ENCODE measurements at regions not wholly inside any gene's neighbourhood (a gene's known extent, or its start where the extent isn't known, plus 50 kb on each side); places are given as distances from the start of the nearest gene placed in this dataset.

- DNase-seq (ENCODE audit: low read depth), result no peak
These were observed 492.1 kb downstream of the LMO4 start for GRCh38 chr1:87820668-87821334.

GRCh38 chr1:87821335-87821697 lies 492.6 kb downstream of the LMO4 start:
- DNase-seq (ENCODE audit: low read depth), result no peak

GRCh38 chr1:87826681-87827251 lies 498.1 kb downstream of the LMO4 start:
- peak; percentile 80 for DNase-seq (ENCODE audit: low read depth)

- DNase-seq (ENCODE audit: low read depth), result no peak
These were observed 500.7 kb downstream of the LMO4 start for GRCh38 chr1:87829360-87829759.

GRCh38 chr1:87830432-87830978 lies 501.8 kb downstream of the LMO4 start:
- DNase-seq (ENCODE audit: low read depth), result no peak

- DNase-seq (ENCODE audit: low read depth), result no peak
These were observed 504.5 kb downstream of the LMO4 start for GRCh38 chr1:87833166-87833565.

- no peak for DNase-seq (ENCODE audit: low read depth)
These were observed 505.5 kb downstream of the LMO4 start for GRCh38 chr1:87834151-87834550.

GRCh38 chr1:87834941-87835340 lies 506.3 kb downstream of the LMO4 start:
- no peak for DNase-seq (ENCODE audit: low read depth)

- DNase-seq (ENCODE audit: low read depth), result no peak
These were observed 512.1 kb downstream of the LMO4 start for GRCh38 chr1:87840767-87841166.

- DNase-seq (ENCODE audit: low read depth), result no peak
These were observed 512.7 kb downstream of the LMO4 start for GRCh38 chr1:87841332-87841731.

GRCh38 chr1:87842156-87842555 lies 513.5 kb downstream of the LMO4 start:
- peak; percentile 9 for DNase-seq (ENCODE audit: low read depth)

- DNase-seq (ENCODE audit: low read depth), result no peak
These were observed 515.6 kb downstream of the LMO4 start for GRCh38 chr1:87844251-87844650.

- no peak for DNase-seq (ENCODE audit: low read depth)
These were observed 522.8 kb downstream of the LMO4 start for GRCh38 chr1:87851490-87851889.

- no peak for DNase-seq (ENCODE audit: low read depth)
These were observed 523.9 kb downstream of the LMO4 start for GRCh38 chr1:87852410-87853161.

- peak; percentile 38 for DNase-seq (ENCODE audit: low read depth)
These were observed 525.1 kb downstream of the LMO4 start for GRCh38 chr1:87853576-87854351.

- no peak for DNase-seq (ENCODE audit: low read depth)
These were observed 534.6 kb downstream of the LMO4 start for GRCh38 chr1:87863317-87863716.

- DNase-seq (ENCODE audit: low read depth), result no peak
These were observed 536.0 kb downstream of the LMO4 start for GRCh38 chr1:87864676-87865075.

- no peak for DNase-seq (ENCODE audit: low read depth)
These were observed 537.7 kb downstream of the LMO4 start for GRCh38 chr1:87866416-87866815.

- DNase-seq (ENCODE audit: low read depth), result no peak
These were observed 538.9 kb downstream of the LMO4 start for GRCh38 chr1:87867626-87868025.

GRCh38 chr1:87869567-87869966 lies 540.9 kb downstream of the LMO4 start:
- DNase-seq (ENCODE audit: low read depth), result peak; percentile 52

- DNase-seq (ENCODE audit: low read depth), result no peak
These were observed 543.5 kb downstream of the LMO4 start for GRCh38 chr1:87872189-87872588.

GRCh38 chr1:87872692-87873091 lies 544.0 kb downstream of the LMO4 start:
- DNase-seq (ENCODE audit: low read depth), result no peak
